H1 (cell line): ENCODE measurements at regions not wholly inside any gene's neighbourhood (a gene's known extent, or its start where the extent isn't known, plus 50 kb on each side); places are given as distances from the start of the nearest gene placed in this dataset.

Experiments
- BRCA1 ChIP-seq: IDR thresholded peaks from 2 replicates; pipeline ENCODE4 v1.6.1; 2012; ENCODE audit warnings: low read depth, low read length, improper control_type of control experiment
- CEBPB ChIP-seq: IDR thresholded peaks from 2 replicates; pipeline ENCODE4 v1.6.1; 2012; ENCODE audit warnings: low read depth, low read length
- E2F6 ChIP-seq: IDR thresholded peaks from 2 replicates; pipeline ENCODE4 v1.6.1; 2012; ENCODE audit warnings: inconsistent platforms
- FOSL1 ChIP-seq: IDR thresholded peaks from 2 replicates; pipeline ENCODE4 v1.6.1; 2011; ENCODE audit warnings: mild to moderate bottlenecking, low read depth, low read length, moderate library complexity; ENCODE audit not compliant: insufficient read depth
- GABPA ChIP-seq: IDR thresholded peaks from 2 replicates; pipeline ENCODE4 v1.6.1; 2011; ENCODE audit warnings: mild to moderate bottlenecking, low read length, moderate library complexity, borderline replicate concordance; ENCODE audit not compliant: insufficient read depth
- JUN ChIP-seq: IDR thresholded peaks from 2 replicates; pipeline ENCODE4 v1.6.1; 2011; ENCODE audit warnings: low read depth, mild to moderate bottlenecking, improper control_type of control experiment, low read length
- POLR2AphosphoS5 ChIP-seq: IDR thresholded peaks from 2 replicates; pipeline ENCODE4 v1.6.1; 2011; ENCODE audit warnings: low read depth, low read length
- RAD21 ChIP-seq, 2 experiments: IDR thresholded peaks in 1 of 2; conservative IDR thresholded peaks in 1 of 2; 2 replicates each; pipeline ENCODE4 v1.6.1; 2011; ENCODE audit warnings: low read depth in 2 of 2, low read length in 2 of 2, improper control_type of control experiment in 1 of 2, inconsistent platforms in 1 of 2, mild to moderate bottlenecking in 1 of 2, moderate library complexity in 1 of 2
- RFX5 ChIP-seq: IDR thresholded peaks from 2 replicates; pipeline ENCODE4 v1.6.1; 2011; ENCODE audit warnings: low read depth, low read length, improper control_type of control experiment, borderline replicate concordance
- SRF ChIP-seq: IDR thresholded peaks from 2 replicates; pipeline ENCODE4 v1.6.1; 2011; ENCODE audit warnings: mild to moderate bottlenecking, low read depth, low read length, moderate library complexity

GRCh38 chr6:51314965-51315364 lies 496.3 kb downstream of the TFAP2B start (continued):
- TF ChIP-seq E2F6 (no peak), RAD21 (IDR thresholded peaks at IDR 0.05 in 1 of 2, conservative IDR thresholded peaks at IDR 0.05 in 1 of 2; ENCODE audit: low read depth in 2 of 2, low read length in 2 of 2) (no peak), POLR2AphosphoS5 (no peak), JUN (no peak), GABPA (no peak), BRCA1 (no peak), SRF (no peak), RFX5 (no peak), CEBPB (no peak), FOSL1 (no peak)
